Stimulated activated CD8-positive, alpha-beta memory T cell treated with anti-CD3 and anti-CD28 coated beads, Interleukin-2, amount 100 ng/mL, for 48 hours (primary cell): ENCODE measurements at regions not wholly inside any gene's neighbourhood (a gene's known extent, or its start where the extent isn't known, plus 50 kb on each side); places are given as distances from the start of the nearest gene placed in this dataset.
"Not testable (repeated sequence)": the region's sequence is repeated elsewhere in the genome, so short reads cannot be mapped to it uniquely, and the experiment has no call there.

Source experiments
- DNase-seq, 2 donors: peaks; one replicate each; pipeline ENCODE4 v3.0.0-alpha.2; 2020; ENCODE audit warnings: low read depth in 2 of 2

GRCh38 chr1:5686925-5687706, 305.1 kb downstream of the NPHP4 start:
- DNase-seq, result no peak

- DNase-seq, result no peak
Observed at GRCh38 chr1:5686195-5686594, 306.0 kb downstream of the NPHP4 start.

DNA sequence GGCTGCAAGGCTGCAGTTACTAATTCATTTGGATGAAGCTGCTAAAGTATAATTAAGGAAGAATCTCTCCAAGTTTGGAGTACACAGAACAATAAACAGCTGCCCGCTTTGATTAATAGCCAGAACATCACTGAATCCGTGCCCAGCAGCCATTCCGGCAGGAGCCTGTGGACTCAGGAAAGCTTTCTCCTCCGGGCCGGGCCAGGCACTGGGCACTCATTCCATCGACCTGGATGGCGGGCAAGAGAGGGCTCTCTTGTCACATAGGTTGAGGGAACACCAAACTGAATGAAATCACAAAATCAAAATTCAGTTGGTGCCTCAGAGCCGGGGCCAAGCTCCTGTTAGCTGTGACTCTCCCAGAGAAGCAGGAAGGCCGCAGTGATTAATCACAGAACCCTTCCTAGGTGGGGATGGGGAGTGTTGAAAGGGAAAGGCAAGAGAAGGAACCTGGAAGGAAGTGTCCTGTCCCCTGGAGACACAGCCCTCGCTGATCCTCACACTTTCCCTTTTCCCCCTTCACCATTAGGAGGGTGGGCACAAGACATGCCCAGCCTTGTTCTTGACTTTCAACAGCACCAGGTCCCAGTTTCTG, 306.7 kb downstream of the NPHP4 start:
- no peak for DNase-seq

DNA sequence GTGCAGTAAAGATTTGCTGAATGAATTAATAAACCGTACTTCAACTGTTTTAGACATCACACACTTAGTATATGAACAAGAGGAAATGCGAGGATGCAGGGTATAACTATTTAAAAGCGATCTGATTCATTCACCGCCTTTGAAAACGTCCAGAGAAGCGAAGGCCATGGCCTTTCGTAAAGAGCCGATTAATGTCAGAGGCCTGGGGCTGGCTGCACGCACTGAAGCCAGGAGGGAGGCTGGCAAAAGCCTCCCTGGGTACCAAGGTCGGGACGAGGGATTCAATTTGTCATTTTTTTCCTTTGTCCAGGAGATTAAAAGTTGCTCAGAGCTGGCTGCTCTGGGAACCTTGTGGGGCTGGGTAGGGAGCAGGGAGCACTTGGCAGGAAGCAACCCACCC, 307.4 kb downstream of the NPHP4 start:
- DNase-seq, result no peak

- DNase-seq, result no peak
Observed at GRCh38 chr1:5683446-5683845, 308.8 kb downstream of the NPHP4 start.

GRCh38 chr1:5682626-5683225, 309.5 kb downstream of the NPHP4 start:
- no peak for DNase-seq

DNA sequence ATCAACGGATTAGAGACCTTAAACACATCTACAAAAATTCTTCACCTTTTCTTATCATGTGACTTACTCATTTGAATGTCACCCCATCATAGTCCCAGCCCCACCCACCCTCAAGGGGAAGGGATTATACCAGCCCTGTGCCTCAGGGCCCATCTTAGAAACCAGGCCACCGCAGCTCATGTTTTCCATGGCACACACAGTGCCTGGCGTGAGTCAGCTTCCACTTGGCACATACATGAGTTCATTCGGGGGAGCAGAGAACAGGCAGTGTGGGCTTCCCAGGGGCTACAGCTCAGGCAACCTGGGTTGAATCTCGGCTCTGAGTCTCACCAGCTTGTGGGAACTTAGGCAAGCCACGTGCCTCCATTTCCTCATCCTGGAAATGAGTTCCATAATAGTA, 310.6 kb downstream of the NPHP4 start:
- no peak for DNase-seq

DNA sequence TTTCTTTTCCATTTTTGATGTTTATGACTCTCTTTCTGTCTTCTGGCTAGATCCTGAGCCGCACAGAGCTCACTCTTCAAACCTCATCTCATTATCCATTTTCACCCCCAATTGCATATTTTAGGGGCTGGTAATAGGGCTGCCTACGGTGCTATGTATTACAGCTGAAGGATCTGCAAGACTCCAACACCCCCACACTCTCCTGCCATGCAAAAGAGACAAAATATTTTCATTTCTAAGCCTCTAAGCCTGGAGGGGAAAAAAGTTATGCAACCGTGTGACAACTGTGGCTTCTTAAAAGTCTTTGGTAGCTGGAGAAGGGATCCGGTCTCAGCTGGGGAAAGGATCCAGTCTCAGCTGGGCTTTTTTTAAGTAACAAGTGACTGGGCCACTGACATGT, 311.6 kb downstream of the NPHP4 start:
- DNase-seq, result no peak

DNA sequence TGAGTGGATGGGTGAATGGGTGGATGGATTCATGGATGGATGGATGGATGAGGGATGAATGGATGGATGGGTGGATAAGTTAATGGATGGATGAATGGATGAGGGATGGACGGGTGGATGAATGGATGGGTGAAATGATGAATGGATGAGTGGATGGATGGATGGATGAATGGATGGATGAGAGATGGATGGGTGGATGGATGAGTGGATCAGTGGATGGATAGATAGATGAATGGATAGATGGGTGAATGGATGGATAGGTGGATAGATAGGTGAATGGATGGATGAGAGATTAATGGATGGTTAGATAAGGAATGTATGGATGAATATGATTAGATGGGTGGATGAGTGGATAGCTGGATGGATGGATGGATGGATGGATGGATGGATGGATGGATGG, 313.5 kb downstream of the NPHP4 start:
- DNase-seq, result no peak

- DNase-seq, result not testable (repeated sequence)
Observed at GRCh38 chr1:5672355-5672754, 319.9 kb downstream of the NPHP4 start.

GRCh38 chr1:5670590-5671350, 321.5 kb downstream of the NPHP4 start:
- DNase-seq, result no peak

DNA sequence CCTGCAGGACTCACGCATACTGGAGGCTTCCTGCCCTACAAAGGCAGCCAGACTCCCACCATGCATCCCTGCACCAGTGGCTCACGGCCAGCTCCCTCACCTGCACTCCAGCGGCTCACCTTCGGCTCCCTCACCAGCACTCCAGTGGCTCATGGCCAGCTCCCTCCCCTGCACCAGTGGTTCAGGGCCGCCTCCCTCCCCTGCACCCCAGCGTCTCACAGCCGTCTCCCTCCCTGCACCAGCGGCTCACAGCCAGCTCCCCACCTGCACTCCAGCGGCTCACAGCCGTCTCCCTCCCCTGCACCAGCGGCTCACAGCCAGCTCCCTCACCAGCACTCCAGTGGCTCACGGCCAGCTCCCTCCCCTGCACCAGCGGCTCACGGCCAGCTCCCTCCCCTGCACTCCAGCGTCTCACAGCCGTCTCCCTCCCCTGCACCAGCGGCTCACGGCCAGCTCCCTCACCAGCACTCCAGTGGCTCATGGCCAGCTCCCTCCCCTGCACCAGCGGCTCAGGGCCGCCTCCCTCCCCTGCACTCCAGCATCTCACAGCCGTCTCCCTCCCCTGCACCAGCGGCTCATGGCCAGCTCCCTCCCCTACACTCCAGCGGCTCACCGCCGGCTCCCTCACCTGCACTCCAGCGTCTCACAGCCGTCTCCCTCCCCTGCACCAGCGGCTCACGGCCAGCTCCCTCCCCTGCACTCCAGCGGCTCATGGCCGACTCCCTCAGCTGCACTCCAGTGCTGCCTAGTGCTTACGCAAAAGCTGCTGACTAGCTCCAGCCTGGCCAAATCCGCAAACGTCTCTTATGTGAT, 324.5 kb downstream of the NPHP4 start:
- no peak for DNase-seq

DNA sequence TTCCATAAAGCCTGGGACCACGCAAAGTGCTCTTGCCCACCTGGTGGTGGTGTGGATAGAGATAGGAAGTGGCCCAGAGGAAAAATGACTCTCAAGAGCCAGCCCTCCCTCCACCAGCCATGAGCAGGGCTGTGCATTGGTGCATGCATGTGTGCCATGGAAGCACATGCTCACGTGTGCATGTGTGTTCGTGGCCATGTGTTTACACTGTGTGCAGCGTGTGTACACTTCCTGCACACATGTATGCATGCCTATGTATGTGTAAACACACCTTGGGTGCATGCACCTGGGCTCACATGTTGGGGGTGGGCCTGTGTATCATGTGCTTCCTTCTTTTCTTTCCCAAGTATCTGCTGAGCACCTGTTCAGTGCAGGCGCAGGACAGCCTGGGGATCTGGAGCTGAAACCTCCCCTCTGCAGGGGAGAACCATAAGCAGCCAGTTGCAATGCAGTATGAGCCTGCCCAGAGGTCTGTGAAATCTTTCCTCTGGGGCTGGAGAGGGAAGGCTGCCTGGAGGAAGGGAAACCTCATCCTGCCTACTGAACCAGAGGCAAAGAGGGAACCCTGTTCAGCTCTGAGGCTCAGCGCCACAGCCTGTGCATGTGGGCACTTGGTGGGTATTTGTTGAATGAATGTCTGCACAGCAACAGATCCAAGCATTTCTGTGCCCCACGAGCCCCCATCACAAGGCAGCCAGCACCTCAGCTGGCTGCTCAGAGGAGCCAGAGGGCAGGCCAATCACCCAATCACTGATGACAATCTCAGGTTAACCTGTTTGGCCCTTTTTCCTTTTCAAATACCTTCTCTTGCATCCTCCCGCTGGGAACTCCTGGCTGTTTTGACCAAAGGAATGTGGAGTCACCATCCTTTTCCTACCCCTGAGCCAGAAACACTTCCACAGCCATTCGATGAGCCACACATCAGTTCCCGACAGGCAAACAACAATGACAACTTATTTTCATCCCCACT, 327.0 kb downstream of the NPHP4 start:
- no peak for DNase-seq

- no peak for DNase-seq
Observed at GRCh38 chr1:5664081-5664768, 328.0 kb downstream of the NPHP4 start.

DNA sequence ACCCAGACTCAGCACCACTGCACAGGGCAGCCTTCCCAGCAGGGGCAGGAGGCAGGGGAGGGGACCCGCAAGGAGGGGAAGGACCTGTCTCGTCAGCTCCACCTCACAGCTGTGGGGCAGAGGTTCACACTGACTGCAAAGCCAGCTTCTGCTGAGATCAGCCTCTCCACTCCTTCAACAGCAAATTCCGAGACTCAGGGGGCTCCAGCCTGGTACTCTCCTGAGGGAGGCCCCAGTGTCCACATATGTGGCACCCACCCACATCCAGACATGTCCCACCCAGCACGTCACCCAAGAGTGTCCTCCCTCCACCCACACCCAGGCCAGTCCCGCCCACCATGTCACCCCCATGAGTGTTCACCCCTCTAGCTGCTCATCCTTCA, 329.5 kb downstream of the NPHP4 start:
- no peak for DNase-seq

GRCh38 chr1:5662086-5662743, 330.0 kb downstream of the NPHP4 start:
- no peak for DNase-seq

DNA sequence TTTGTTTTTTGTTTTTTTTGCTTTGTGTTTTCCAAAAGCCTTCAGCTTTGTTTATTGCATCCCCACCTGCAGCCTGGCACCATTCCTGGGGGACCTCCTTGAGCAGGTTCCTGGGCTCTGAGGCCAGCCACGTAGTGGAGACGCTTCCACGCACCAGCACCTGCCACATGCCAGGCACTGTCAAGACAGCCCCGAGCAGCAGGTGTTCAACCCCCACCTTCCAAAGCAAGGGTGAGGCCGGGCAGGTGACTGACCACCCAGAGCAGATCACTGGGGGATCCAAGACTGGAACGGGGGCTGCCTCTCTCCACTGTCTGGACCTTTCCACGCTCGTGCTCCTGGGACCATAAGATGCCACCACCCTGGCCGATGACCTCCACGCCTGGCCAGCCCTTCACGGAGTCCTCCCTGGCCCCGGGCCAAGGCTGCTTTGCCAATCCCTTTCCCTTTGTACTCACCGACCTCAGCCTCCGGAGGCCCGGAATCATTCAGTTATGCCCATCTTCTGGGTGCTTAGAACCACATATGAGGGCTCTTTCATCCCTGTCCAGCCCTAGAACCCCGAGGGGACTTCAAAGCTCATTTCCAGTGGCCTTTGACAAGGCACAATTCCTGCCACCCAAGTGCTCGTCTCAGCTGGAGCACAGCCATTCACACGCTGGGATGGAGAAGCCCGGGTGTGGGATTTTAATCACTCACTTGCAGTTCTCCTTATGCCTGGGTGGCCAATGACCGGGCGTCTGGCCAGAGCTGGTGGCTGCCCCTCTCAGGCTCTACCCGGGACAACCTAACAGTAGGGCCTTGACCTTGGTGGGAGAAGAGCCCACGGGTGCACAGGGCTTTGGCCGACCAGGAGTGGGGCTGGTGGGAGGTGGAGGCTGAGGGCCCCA, 330.8 kb downstream of the NPHP4 start:
- DNase-seq, result no peak
